HepG2 (cell line): ENCODE measurements at regions not wholly inside any gene's neighbourhood (a gene's known extent, or its start where the extent isn't known, plus 50 kb on each side); places are given as distances from the start of the nearest gene placed in this dataset.

Experiments
- CSRNP2 ChIP-seq: sonication (generic); formaldehyde crosslinking; conservative IDR thresholded peaks from 2 replicates; pipeline ENCODE4 v1.8.0; 2022; ENCODE audit warnings: low read depth, missing genetic modification reagents
- FOXO4 ChIP-seq: sonication (generic); formaldehyde crosslinking; conservative IDR thresholded peaks from 2 replicates; pipeline ENCODE4 v1.8.1; 2023; ENCODE audit warnings: missing genetic modification reagents
- FOXP4 ChIP-seq: sonication (generic); formaldehyde crosslinking; IDR thresholded peaks from 2 replicates; pipeline ENCODE4 v1.4.0; 2020; ENCODE audit warnings: missing genetic modification reagents
- HMG20A ChIP-seq: IDR thresholded peaks from 2 replicates; pipeline ENCODE4 v1.6.1; 2016; ENCODE audit warnings: borderline replicate concordance
- HNF4A ChIP-seq: sonication (generic); formaldehyde crosslinking; IDR thresholded peaks from 2 replicates; pipeline ENCODE4 v1.4.0; 2020; ENCODE audit warnings: missing genetic modification reagents
- MAFK ChIP-seq, 2 experiments: IDR thresholded peaks in 1 of 2; conservative IDR thresholded peaks in 1 of 2; 2 replicates each; pipeline ENCODE4 v1.6.1; 2011; ENCODE audit warnings: improper control_type of control experiment in 2 of 2, low read length in 2 of 2
- MIER2 ChIP-seq: IDR thresholded peaks from 2 replicates; pipeline ENCODE4 v1.6.1; 2016; ENCODE audit warnings: missing biosample characterization, missing genetic modification reagents
- MIXL1 ChIP-seq: IDR thresholded peaks from 2 replicates; pipeline ENCODE4 v1.6.1; 2016
- NFKBIZ ChIP-seq: IDR thresholded peaks from 2 replicates; pipeline ENCODE4 v1.6.1; 2018; ENCODE audit warnings: missing genetic modification reagents, missing compliant biosample characterization
- NR2F2 ChIP-seq: IDR thresholded peaks from 2 replicates; pipeline ENCODE4 v1.6.1; 2012; ENCODE audit warnings: low read depth, inconsistent platforms, borderline replicate concordance
- NR2F6 ChIP-seq, 2 experiments: IDR thresholded peaks; 2 replicates each; pipeline ENCODE4 v1.6.1; 2016; ENCODE audit warnings: antibody characterized with exemption in 1 of 2, mild to moderate bottlenecking in 1 of 2
- PLRG1 ChIP-seq: fragments of 450-650 bp; conservative IDR thresholded peaks from 2 replicates; pipeline ENCODE4 v1.6.1; 2016
- RERE ChIP-seq: IDR thresholded peaks from 2 replicates; pipeline ENCODE4 v1.6.1; 2016; ENCODE audit warnings: low read depth, missing genetic modification reagents, missing compliant biosample characterization
- RFX1 ChIP-seq: fragments of 450-650 bp; IDR thresholded peaks from 2 replicates; pipeline ENCODE4 v1.6.1; 2017
- SALL1 ChIP-seq: sonication (generic); formaldehyde crosslinking; IDR thresholded peaks from 2 replicates; pipeline ENCODE4 v1.8.0; 2022; ENCODE audit warnings: mild to moderate bottlenecking, missing genetic modification reagents
- SMAD3 ChIP-seq: sonication (generic); formaldehyde crosslinking; IDR thresholded peaks from 2 replicates; pipeline ENCODE4 v1.4.0; 2020; ENCODE audit warnings: missing genetic modification reagents
- SOX5 ChIP-seq: IDR thresholded peaks from 2 replicates; pipeline ENCODE4 v1.6.1; 2016; ENCODE audit warnings: borderline replicate concordance
- ZNF10 ChIP-seq: sonication (generic); formaldehyde crosslinking; IDR thresholded peaks from 2 replicates; pipeline ENCODE4 v1.4.0; 2020; ENCODE audit warnings: mild to moderate bottlenecking, low read depth, missing genetic modification reagents, borderline replicate concordance
- ZNF451 ChIP-seq: sonication (generic); formaldehyde crosslinking; IDR thresholded peaks from 2 replicates; pipeline ENCODE4 v1.5.0; 2020; ENCODE audit warnings: mild to moderate bottlenecking, missing genetic modification reagents
- ZNF546 ChIP-seq: sonication (generic); formaldehyde crosslinking; conservative IDR thresholded peaks from 2 replicates; pipeline ENCODE4 v1.8.1; 2023; ENCODE audit warnings: mild to moderate bottlenecking, missing genetic modification reagents
- ZNF713 ChIP-seq: sonication (generic); formaldehyde crosslinking; IDR thresholded peaks from 2 replicates; pipeline ENCODE4 v1.4.0; 2020; ENCODE audit warnings: mild to moderate bottlenecking, missing genetic modification reagents
- ZNF772 ChIP-seq: sonication (generic); formaldehyde crosslinking; IDR thresholded peaks from 2 replicates; pipeline ENCODE4 v1.5.0; 2020; ENCODE audit warnings: mild to moderate bottlenecking, missing genetic modification reagents
- ZSCAN25 ChIP-seq: sonication (generic); formaldehyde crosslinking; IDR thresholded peaks from 2 replicates; pipeline ENCODE4 v1.8.0; 2022; ENCODE audit warnings: mild to moderate bottlenecking, missing genetic modification reagents

DNA sequence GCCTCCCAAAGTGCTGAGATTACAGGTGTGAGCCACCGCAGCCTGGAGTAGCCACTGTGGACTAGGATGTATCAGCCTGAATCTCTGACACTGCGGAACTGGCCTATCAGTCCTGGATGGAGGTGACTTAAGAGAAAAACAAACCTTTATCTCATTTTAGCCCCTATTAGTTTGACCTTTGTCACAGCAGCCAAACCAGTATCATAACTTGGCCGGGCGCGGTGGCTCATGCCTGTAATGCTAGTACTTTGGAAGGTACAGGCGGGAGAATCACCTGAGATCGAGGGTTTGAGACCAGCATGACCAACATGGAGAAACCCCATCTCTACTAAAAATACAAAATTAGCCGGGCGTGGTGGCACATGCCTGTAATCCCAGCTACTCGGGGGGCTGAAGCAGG is 51.8 kb upstream of the USP7 start (continued):
- TF ChIP-seq SALL1 (CRISPR knock-in tag), result peak; percentile 65; the same call in 1 of the 2 replicates
- peak; percentile 80; the same call in 1 of the 2 replicates for TF ChIP-seq NR2F2
- TF ChIP-seq ZNF10 (CRISPR knock-in tag), result no peak
- peak; percentile 31; the same call in 1 of the 2 replicates for TF ChIP-seq FOXP4 (CRISPR knock-in tag)
- peak; percentile 93 for TF ChIP-seq NR2F6 (IDR thresholded peaks at IDR 0.05)
- peak; percentile 92 for TF ChIP-seq NR2F6 (CRISPR knock-in tag; IDR thresholded peaks at IDR 0.05)
- peak; percentile 50; the same call in 1 of the 2 replicates for TF ChIP-seq MIXL1 (CRISPR knock-in tag)
- no peak for TF ChIP-seq SMAD3 (CRISPR knock-in tag)
- no peak for TF ChIP-seq ZNF451 (CRISPR knock-in tag)
- TF ChIP-seq PLRG1, result no peak
- TF ChIP-seq RERE (CRISPR knock-in tag), result no peak
- no peak for TF ChIP-seq RFX1
- TF ChIP-seq SOX5 (CRISPR knock-in tag), result peak; percentile 56; the same call in 1 of the 2 replicates
- no peak for TF ChIP-seq CSRNP2 (CRISPR knock-in tag)
- TF ChIP-seq MAFK (conservative IDR thresholded peaks at IDR 0.05 in 1 of 2, IDR thresholded peaks at IDR 0.05 in 1 of 2; ENCODE audit: low read length in 2 of 2), result no peak
- TF ChIP-seq NFKBIZ (CRISPR knock-in tag), result no peak
- TF ChIP-seq ZSCAN25 (CRISPR knock-in tag), result no peak
- no peak for TF ChIP-seq ZNF772
- TF ChIP-seq FOXO4 (CRISPR knock-in tag), result no peak
- no peak for TF ChIP-seq ZNF713 (CRISPR knock-in tag)
- TF ChIP-seq ZNF546 (CRISPR knock-in tag), result no peak
- peak; percentile 20; the same call in 1 of the 2 replicates for TF ChIP-seq HMG20A (CRISPR knock-in tag)
- TF ChIP-seq MIER2 (CRISPR knock-in tag), result 0 out of 2 replicates have a peak, but pooled peaks have one; percentile 38
- peak; percentile 73 for TF ChIP-seq HNF4A (CRISPR knock-in tag)
